Right lung (tissue), 2 donors: ENCODE measurements at regions not wholly inside any gene's neighbourhood (a gene's known extent, or its start where the extent isn't known, plus 50 kb on each side); places are given as distances from the start of the nearest gene placed in this dataset.
A peak's percentile ranks its signal among the peaks of the same experiment; 100 is the strongest.
"Not testable (repeated sequence)": the region's sequence is repeated elsewhere in the genome, so short reads cannot be mapped to it uniquely, and the experiment has no call there.

Source experiments
- DNase-seq, 2 donors: peaks; one replicate each; pipeline ENCODE4 v3.0.0-alpha.2; 2013

DNA sequence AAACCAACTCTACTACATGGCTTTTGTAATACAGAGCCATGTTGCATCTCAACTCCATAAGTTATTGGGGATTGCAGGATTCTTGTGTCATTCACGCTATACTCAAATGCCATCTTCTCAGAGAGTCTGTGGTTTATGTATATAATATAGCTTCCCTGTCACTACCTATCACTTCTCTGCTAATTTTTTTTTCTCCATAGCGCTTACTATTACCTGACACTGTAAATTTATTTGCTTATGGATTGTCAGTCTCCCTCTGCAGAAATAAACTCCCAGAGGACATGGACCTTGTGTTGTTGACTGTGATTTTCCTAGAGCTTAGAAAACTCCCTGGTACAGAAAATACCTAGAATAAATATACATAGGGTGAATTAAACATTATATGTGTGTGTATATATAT lies 990.5 kb downstream of the TBL1XR1 start:
- no peak for DNase-seq

DNA sequence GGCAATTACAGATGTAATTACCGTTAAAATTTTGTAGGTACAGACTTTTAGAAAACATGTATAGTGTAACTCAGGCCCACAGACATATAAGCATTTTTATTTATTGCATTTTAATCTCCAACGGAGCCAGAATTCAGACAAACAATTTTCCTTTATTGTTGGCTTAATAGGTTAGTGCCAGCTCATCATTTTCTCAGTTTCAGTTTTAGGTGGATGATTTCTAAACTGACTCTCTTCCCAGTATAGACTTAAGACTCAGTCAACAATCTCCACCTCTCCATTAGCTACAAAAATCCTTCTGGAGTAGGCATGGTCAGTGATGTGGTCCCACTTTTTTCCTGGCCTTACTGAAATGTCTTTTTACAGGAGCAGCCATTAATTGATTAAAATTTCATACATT lies 994.6 kb downstream of the TBL1XR1 start:
- no peak for DNase-seq

DNA sequence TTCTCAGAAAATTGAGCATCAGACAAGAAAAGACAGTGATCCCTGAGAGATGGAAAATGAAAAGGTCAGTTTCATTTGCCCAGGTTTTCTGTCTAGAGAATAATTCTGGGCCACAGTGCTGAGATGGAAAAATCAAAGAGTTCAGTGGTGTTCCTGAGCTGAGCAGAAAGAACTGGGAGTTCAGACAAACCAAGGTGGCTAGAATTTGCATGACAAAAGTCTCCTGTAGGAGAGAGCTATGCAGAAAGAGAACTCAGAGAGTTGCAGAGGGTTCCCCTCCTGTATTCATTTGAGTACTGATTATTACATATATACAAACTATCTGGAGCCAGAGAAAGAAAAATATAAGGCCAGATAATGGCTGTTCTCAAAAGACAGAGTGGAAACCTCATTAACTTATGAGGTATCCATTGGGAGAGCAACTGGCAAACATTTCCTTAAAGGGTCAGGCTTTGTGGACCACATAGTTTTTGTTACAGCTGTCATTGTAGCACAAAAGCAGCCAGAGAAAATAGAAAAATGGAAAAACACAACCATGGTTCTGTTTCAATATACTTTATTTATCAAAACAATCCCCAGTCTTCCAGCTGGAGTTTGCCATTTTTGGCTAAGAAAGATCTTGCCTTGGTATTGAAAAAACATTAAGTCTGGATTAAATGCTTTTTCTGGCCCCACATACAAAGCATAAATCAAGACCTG lies 1004.1 kb downstream of the TBL1XR1 start:
- DNase-seq: no peak

DNA sequence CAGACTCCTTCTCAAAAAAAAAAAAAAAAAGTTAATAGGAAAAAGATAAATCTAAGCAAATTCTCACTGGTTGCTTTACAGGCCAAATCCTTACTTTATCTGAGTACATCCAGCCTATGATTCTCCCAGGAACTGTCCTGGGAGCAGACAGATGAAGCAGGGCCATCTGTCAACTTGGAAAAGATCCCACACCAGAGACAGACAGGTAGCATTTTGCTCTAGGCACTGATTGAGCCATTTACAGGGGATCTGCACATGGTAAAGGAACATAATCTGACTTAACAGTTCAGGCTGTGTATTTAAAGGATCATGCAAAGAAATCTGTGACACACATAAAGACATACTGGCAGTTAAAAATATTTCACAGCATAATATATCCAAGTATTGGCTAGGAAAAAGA lies 1006.5 kb downstream of the TBL1XR1 start:
- DNase-seq: no peak

GRCh38 chr3:176183181-176183580 lies 1014.1 kb downstream of the TBL1XR1 start:
- no peak for DNase-seq

GRCh38 chr3:176174060-176174459 lies 1023.2 kb downstream of the TBL1XR1 start:
- no peak for DNase-seq

DNA sequence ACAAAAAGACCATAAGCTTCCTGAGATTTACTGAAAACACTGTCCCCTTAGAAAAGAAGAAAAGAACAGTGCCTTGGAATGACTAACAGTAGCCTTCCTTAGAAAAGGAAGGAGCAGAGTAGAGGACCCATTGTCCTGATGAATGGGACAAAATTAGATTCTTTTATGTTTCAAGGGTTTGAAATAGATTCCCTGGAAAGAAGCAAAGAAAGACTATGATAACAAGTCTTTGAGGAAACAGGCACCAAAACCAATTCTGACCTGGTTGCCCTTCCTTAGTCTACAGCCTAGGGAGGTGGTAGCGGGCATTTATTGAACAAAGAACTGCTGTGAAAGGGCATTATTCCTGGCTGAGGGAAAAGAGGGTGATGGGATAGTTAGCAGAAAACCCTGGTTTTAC lies 1024.8 kb downstream of the TBL1XR1 start:
- no peak for DNase-seq

- DNase-seq: peak; percentile 4 to 5
These were observed 1030.0 kb downstream of the TBL1XR1 start for GRCh38 chr3:176167272-176167671.

- DNase-seq: no peak
These were observed 1036.3 kb downstream of the TBL1XR1 start for GRCh38 chr3:176160997-176161396.

DNA sequence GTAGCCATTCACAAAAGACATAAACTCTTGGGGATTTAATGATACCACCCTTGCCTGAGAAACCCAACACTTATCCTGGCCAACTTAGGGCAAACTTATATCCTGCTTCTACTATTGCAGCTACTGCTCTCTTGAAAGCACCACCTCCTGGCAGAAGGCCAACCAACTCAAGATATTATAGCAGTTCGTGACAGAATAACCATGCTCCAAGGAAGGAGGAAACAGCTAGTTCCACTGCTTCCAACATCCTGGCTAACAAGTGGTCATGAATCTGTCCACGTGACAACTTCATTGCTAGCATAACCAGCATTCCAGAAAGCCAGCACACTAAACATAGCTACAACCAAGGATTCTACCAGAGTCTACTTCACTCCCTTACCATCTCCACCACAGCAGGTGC lies 1037.5 kb downstream of the TBL1XR1 start:
- DNase-seq: no peak

- no peak for DNase-seq
These were observed 1042.3 kb downstream of the TBL1XR1 start for GRCh38 chr3:176155012-176155411.

GRCh38 chr3:176149567-176149966 lies 1047.7 kb downstream of the TBL1XR1 start:
- no peak for DNase-seq

DNA sequence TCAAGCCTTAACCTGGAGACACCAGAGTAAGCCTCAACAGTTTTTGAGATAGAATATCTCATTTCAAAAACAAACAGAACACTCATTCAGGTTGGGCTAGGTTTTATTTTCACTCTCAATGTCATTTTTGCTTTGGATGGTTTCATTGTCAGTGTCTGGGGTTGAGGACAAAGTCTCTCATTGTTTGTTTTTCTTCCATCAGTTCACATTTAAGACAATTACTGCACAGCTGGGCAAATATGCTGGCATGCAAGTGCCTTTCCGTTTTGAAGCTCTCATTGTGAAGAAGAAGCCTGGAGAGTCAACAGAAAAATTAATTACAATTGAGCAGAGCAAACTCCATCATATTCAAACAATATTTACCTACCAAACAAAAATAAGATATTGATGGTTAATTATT lies 1050.0 kb downstream of the TBL1XR1 start:
- no peak for DNase-seq

DNA sequence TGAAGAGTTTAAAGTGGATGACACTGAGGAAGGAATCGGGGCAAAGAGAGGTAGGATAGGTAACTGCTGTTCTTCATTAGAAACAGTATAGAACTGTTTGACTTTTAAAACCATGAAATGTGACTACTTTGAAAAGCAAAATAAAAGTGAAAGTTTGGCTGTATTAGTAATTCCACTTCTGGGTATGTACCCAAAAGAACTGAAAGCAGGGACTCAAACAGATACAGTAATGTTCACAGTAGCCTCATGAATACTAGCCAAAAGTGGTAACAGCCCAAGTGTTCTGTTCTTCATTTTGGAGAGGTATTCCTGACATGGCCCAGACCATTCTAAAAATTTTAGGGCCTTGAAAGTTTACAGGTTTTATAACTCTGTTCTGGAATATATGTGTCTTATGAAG lies 1055.4 kb downstream of the TBL1XR1 start:
- no peak for DNase-seq

- peak; percentile 58 to 60 for DNase-seq
These were observed 1076.8 kb downstream of the TBL1XR1 start for GRCh38 chr3:176120507-176120906.

DNA sequence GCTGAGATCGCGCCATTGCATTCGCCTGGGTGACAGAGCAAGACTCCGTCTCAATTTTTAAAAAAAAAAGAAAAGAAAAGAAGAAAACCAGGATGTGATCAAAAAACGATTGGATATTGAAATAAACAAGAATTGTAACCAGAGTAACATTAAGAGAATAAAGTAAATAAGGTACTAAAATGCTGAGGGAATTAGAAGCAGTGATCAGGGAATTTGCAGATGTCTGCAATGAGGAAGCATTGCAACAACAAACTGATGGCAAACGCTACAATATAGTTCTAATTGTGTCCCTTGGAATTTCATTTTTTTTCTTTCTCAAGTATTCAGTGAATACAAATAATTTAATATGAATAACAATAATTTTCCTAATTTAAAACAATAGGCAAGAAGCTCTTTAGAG lies 1077.5 kb downstream of the TBL1XR1 start:
- DNase-seq: no peak

DNA sequence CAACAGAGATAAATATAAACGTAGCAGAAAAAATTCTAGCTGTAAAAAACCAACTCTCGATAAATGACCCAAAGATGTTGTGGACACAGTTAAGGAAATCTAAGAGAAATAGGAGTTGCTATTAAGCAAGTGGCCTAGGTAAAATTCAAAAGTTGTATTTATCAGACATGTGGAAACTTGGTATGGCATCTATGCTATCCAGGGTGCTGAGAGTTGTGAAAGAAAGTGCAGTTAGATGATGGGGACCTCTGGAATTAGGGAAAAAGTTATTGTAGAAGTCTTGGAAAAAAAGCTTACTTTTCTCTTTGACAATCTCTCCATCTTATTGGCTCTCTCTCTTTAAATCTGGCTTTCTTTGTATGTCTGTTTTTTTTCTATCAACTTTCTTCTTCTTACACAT lies 1090.9 kb downstream of the TBL1XR1 start:
- DNase-seq: no peak

DNA sequence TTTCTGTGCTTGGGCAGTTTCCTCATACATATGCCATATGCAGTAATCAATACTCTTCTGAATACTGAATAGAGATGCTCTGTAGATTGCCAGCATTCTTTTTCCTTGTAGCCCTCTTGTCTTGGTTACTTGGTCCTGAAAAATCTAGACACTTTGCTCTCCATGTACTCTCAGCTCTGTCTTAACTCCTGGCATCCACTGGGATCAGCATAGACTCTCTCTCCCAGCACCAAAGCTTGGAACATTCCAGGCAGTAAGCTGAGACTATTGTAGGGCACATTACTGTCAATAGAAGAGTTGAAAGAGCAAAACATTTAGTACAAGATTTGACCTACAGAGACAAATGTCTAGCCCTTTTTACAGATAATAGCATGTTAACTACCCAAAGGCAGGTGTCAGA lies 1100.3 kb downstream of the TBL1XR1 start:
- DNase-seq: no peak

- not testable (repeated sequence) for DNase-seq
These were observed 1103.4 kb downstream of the TBL1XR1 start for GRCh38 chr3:176093892-176094291.

- DNase-seq: no peak
These were observed 1106.6 kb downstream of the TBL1XR1 start for GRCh38 chr3:176090727-176091126.

DNA sequence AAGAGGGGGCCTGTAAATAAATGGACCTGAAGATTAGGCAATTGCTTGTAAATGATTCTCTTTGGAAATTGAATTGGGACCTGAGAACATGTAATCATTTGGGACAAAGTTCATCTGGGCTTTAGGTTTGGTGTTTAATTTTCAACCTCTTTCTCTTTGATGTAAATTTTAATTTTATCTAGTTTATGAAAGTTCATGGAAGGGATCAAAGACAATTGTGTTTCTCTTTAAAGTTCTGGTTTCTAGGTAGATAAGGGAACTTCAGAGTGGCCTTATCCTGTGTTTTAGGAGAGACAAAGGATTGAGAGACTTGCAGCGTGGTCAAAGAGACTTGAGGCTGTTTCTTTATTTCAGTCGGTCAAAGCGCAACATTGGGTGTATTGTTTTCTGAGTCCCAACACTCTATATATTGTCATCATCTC lies 1108.3 kb downstream of the TBL1XR1 start:
- no peak for DNase-seq

GRCh38 chr3:176087066-176087697 lies 1110.1 kb downstream of the TBL1XR1 start:
- DNase-seq: no peak

DNA sequence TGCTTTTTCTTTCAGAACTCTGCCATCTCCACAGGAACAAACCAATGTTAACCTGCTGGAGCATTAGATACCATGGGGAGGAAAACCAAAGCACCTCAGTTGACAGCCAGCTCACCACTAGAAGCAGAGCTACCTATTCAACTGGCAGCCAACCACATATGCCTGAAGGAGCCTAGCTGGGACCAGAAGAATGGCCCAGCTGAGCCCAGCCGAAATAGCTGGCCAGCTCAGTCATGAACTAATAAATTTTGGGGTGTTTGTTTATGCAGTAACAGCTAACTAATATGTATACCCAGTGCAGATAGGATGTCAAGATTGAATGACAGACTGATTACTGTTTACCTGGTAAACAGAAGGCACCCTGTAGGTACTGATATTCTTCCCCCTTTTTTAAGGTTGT lies 1117.5 kb downstream of the TBL1XR1 start:
- DNase-seq: no peak

DNA sequence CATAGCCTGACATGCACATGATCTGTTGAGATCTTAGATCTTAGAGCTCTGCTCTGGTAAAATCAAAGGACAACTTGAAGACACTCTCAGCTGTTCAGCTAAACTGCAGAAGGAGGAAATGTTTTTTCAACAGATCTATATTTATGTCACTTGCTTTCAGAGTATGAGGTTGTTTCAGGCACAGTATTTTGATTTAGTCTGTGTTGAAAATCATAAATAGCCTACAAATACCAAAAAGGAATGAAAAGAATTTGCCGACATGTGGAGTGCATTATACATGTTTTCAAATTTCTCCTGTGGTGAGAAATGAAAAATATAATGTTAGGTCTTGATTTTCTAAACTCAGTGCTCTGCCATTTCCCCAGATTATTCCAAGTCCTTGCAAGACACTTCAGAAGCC lies 1118.4 kb downstream of the TBL1XR1 start:
- DNase-seq: no peak
